H1 (cell line): ENCODE measurements at regions not wholly inside any gene's neighbourhood (a gene's known extent, or its start where the extent isn't known, plus 50 kb on each side); places are given as distances from the start of the nearest gene placed in this dataset.
A peak's percentile ranks its signal among the peaks of the same experiment; 100 is the strongest.

Experiments used
- CTCF ChIA-PET: fragments of 300-600 bp; sonication (Branson Sonifier 250); formaldehyde crosslinking; loops from one replicate; lab custom pipeline; 2021; ENCODE audit not compliant: partially characterized antibody; lab: Charles Lee
- POLR2A ChIA-PET: fragments of 300-600 bp; sonication (Branson Sonifier 250); formaldehyde crosslinking; loops from one replicate; lab custom pipeline; 2021; ENCODE audit warnings: inconsistent platforms; ENCODE audit not compliant: partially characterized antibody; lab: Charles Lee
- DNase-seq, 2 experiments: peaks; one replicate each; pipeline versions ENCODE4 v3.0.0 to v3.0.0-alpha.2; 2010 to 2022; ENCODE audit warnings: low spot score in 2 of 2, low read depth in 1 of 2, mixed read lengths in 1 of 2
- FAIRE-seq: peaks from 2 replicates; lab custom pipeline; 2011; peaks lifted over from hg19 to GRCh38; lab: Jason Lieb, UNC
- H2AFZ ChIP-seq: 2 replicates; pipeline ENCODE4 v1.8.1; 2012; ENCODE audit warnings: low read length, inconsistent platforms
- H2AK5ac ChIP-seq: 2 replicates; pipeline ENCODE4 v1.6.1; 2013; ENCODE audit warnings: low read depth, low read length
- H2BK120ac ChIP-seq: replicated peaks from 2 replicates; pipeline ENCODE3; 2013; ENCODE audit warnings: low read depth, low read length, inconsistent platforms
- H2BK12ac ChIP-seq: 2 replicates; pipeline ENCODE4 v1.6.1; 2013; ENCODE audit warnings: low read depth, low read length
- H2BK15ac ChIP-seq: 2 replicates; pipeline ENCODE4 v1.6.1; 2013; ENCODE audit warnings: low read length
- H2BK20ac ChIP-seq: 2 replicates; pipeline ENCODE4 v1.6.1; 2013; ENCODE audit warnings: low read length
- H2BK5ac ChIP-seq: 2 replicates; pipeline ENCODE4 v1.6.1; 2013; ENCODE audit warnings: low read depth, low read length
- H3K14ac ChIP-seq: 2 replicates; pipeline ENCODE4 v1.6.1; 2013; ENCODE audit warnings: inconsistent platforms; ENCODE audit not compliant: insufficient read length
- H3K18ac ChIP-seq: 2 replicates; pipeline ENCODE4 v1.6.1; 2013; ENCODE audit warnings: low read length; ENCODE audit errors: extremely low read depth
- H3K23ac ChIP-seq: 2 replicates; pipeline ENCODE4 v1.6.1; 2013; ENCODE audit warnings: inconsistent platforms; ENCODE audit not compliant: insufficient read length
- H3K23me2 ChIP-seq: 2 replicates; pipeline ENCODE4 v1.6.1; 2013; ENCODE audit warnings: low read depth, low read length
- H3K27ac ChIP-seq: 2 replicates; pipeline ENCODE4 v1.6.1; 2011; ENCODE audit warnings: low read depth, low read length, inconsistent platforms
- H3K27me3 ChIP-seq, 4 experiments: replicated peaks in 1 of 4; 1 replicate in 1 of 4; 2 replicates in 3 of 4; pipeline versions ENCODE4 v1.6.1 to v1.8.1; 2011 to 2013; ENCODE audit warnings: low read length in 3 of 4, mild to moderate bottlenecking in 3 of 4, inconsistent platforms in 2 of 4, mixed read lengths in 2 of 4, moderate library complexity in 1 of 4; ENCODE audit not compliant: control insufficient read depth in 3 of 4, insufficient read depth in 3 of 4; ENCODE audit errors: extremely low read depth in 1 of 4
- H3K36me3 ChIP-seq, 4 experiments: 2 replicates each; pipeline versions ENCODE4 v1.6.1 to v1.8.1; 2011 to 2013; ENCODE audit warnings: mild to moderate bottlenecking in 4 of 4, low read length in 3 of 4, moderate library complexity in 2 of 4, control low read depth in 1 of 4, inconsistent platforms in 1 of 4; ENCODE audit not compliant: insufficient read depth in 4 of 4, control insufficient read depth in 2 of 4
- H3K4ac ChIP-seq: replicated peaks from 2 replicates; pipeline ENCODE3; 2013; ENCODE audit warnings: low read length, low read depth, mixed read lengths, inconsistent platforms; ENCODE audit not compliant: insufficient read length
- H3K4me1 ChIP-seq, 4 experiments: replicated peaks in 1 of 4; 1 replicate in 1 of 4; 2 replicates in 3 of 4; pipeline versions ENCODE4 v1.6.1 to v1.8.1; 2011 to 2013; ENCODE audit warnings: low read length in 3 of 4, inconsistent platforms in 2 of 4, mixed read lengths in 1 of 4; ENCODE audit not compliant: insufficient read depth in 4 of 4, control insufficient read depth in 3 of 4
- H3K4me2 ChIP-seq, 2 experiments: 2 replicates each; pipeline versions ENCODE4 v1.6.1 to v1.8.1; 2011 to 2013; ENCODE audit warnings: low read depth in 2 of 2, low read length in 2 of 2, control low read depth in 1 of 2, inconsistent platforms in 1 of 2, mild to moderate bottlenecking in 1 of 2; ENCODE audit not compliant: insufficient read depth in 1 of 2
- H3K4me3 ChIP-seq, 4 experiments: fragments of 200-600, 300-600 bp in 1 of 4; sonication (generic), shearing (Covaris generic), sonication (Bioruptor Twin) in 1 of 4; 2 replicates each; pipeline versions ENCODE4 v1.5.1 to v1.8.1; 2011 to 2016; ENCODE audit warnings: low read length in 4 of 4, low read depth in 3 of 4, control low read depth in 2 of 4, inconsistent platforms in 2 of 4, mild to moderate bottlenecking in 2 of 4, mixed read lengths in 1 of 4, moderate library complexity in 1 of 4; ENCODE audit not compliant: insufficient read depth in 2 of 4; ENCODE audit errors: extremely low read depth in 1 of 4
- H3K56ac ChIP-seq: replicated peaks from 2 replicates; pipeline ENCODE3; 2013; ENCODE audit warnings: low read depth, mild to moderate bottlenecking, mixed read lengths, low read length, inconsistent platforms; ENCODE audit not compliant: insufficient read length
- H3K79me1 ChIP-seq: 2 replicates; pipeline ENCODE4 v1.6.1; 2013; ENCODE audit warnings: low read depth, low read length, control low read depth
- H3K79me2 ChIP-seq, 2 experiments: 2 replicates each; pipeline versions ENCODE4 v1.6.1 to v1.8.1; 2012 to 2013; ENCODE audit warnings: low read length in 2 of 2, mild to moderate bottlenecking in 2 of 2, inconsistent platforms in 1 of 2; ENCODE audit not compliant: insufficient read depth in 2 of 2, control insufficient read depth in 1 of 2
- H3K9ac ChIP-seq, 4 experiments: replicated peaks in 1 of 4; 1 replicate in 1 of 4; 2 replicates in 3 of 4; pipeline versions ENCODE4 v1.6.1 to v1.8.1; 2011 to 2013; ENCODE audit warnings: low read depth in 3 of 4, low read length in 3 of 4, control low read depth in 2 of 4, mild to moderate bottlenecking in 2 of 4, moderate library complexity in 2 of 4, inconsistent platforms in 1 of 4; ENCODE audit errors: extremely low read depth in 1 of 4
- H3K9me3 ChIP-seq, 2 experiments: 2 replicates each; pipeline versions ENCODE4 v1.6.1 to v1.8.1; 2012 to 2013; ENCODE audit warnings: mild to moderate bottlenecking in 2 of 2, moderate library complexity in 2 of 2, control low read depth in 1 of 2, inconsistent platforms in 1 of 2, low read depth in 1 of 2, low read length in 1 of 2, mixed read lengths in 1 of 2; ENCODE audit not compliant: insufficient read depth in 2 of 2
- H4K20me1 ChIP-seq, 2 experiments: replicated peaks in 1 of 2; 2 replicates each; pipeline versions ENCODE3 to v1.8.1; 2011 to 2013; ENCODE audit warnings: inconsistent platforms in 2 of 2, low read length in 2 of 2, mild to moderate bottlenecking in 1 of 2; ENCODE audit not compliant: insufficient read depth in 2 of 2, control insufficient read depth in 1 of 2
- H4K5ac ChIP-seq: 2 replicates; pipeline ENCODE4 v1.6.1; 2013; ENCODE audit warnings: low read length, low read depth, mixed read lengths, inconsistent platforms; ENCODE audit not compliant: insufficient read length
- H4K8ac ChIP-seq: 2 replicates; pipeline ENCODE4 v1.8.0; 2013; ENCODE audit warnings: mild to moderate bottlenecking, moderate library complexity, low read length, inconsistent platforms; ENCODE audit not compliant: insufficient read depth; ENCODE audit errors: extremely low read depth
- H4K91ac ChIP-seq: replicated peaks from 2 replicates; pipeline ENCODE3; 2013; ENCODE audit warnings: low read length, mixed read lengths, inconsistent platforms; ENCODE audit not compliant: insufficient read length
- TAF1 ChIP-seq: IDR thresholded peaks from 2 replicates; pipeline ENCODE4 v1.6.1; 2011; ENCODE audit warnings: mild to moderate bottlenecking, low read depth, low read length
- WGBS, 2 experiments: shearing (Covaris generic) in 1 of 2; methylation state at CpG; one replicate each; pipeline versions ENCODE4 v1.1.6 to v1.1.7; 2013 to 2015; ENCODE audit warnings: low lambda C conversion rate in 2 of 2, mixed read lengths in 2 of 2, inconsistent platforms in 1 of 2, low coverage in 1 of 2, missing lambda C conversion rate in 1 of 2; ENCODE audit not compliant: insufficient replicate concordance in 2 of 2, insufficient coverage in 1 of 2, insufficient read length in 1 of 2; ENCODE audit errors: extremely low coverage in 1 of 2, missing lambda C conversion rate in 1 of 2; 5-methylcytosine and 5-hydroxymethylcytosine counted together

DNA sequence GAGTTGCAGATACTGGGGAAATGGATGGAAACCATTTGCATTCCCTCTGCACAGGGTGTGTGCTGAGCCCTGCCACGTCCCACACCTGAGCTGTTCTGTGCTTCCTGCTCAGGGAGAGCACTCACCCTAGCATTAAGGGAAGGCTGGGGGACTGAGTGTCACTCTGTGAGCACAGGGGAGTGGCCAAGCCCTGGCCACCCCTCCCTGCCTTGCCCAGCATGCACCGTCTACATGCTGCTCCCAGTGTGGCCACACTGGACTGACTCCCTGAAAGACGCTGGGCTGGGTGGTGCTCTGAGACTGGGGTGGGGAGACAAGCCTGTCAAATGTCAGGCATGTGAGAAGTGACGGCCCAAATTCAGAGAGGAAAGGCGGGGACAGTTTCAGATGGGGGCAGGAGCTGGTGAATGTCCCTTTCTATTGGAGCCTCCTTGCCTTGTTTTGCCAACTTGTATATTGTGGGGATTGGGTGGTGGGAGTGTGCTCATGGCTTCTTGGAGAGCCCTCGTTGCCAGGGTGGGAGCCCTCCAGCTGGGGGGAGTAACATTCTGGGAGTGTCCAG is 298.4 kb upstream of the HS6ST1 start:
- Histone ChIP-seq H4K5ac (no peak overlapping the region), H3K9ac (no peak overlapping the region), H2AK5ac (no peak overlapping the region), H3K9me3 (peaks cover 8% of the 10 kb centered on the region in 2 experiments; a peak in 3 of 4 replicates), H3K4ac (peak overlapping the region; percentile 21), H2BK20ac (peak overlapping the region; percentile 32; the same call in 1 of the 2 replicates), H3K79me1 (no peaks in the 10 kb centered on the region), H2BK15ac (peak overlapping the region; percentile 92; the same call in 1 of the 2 replicates), H3K27me3 (no peaks in the 10 kb centered on the region), H2AFZ (no peak overlapping the region; the same call in 1 of the 2 replicates), H3K4me3 (no peak overlapping the region), H3K4me2 (no peak overlapping the region), H3K23me2 (no peaks in the 10 kb centered on the region), H3K4me1 (no peaks in the 10 kb centered on the region; a peak in 1 of 7 replicates), H2BK120ac (no peak overlapping the region), H4K20me1 (no peaks in the 10 kb centered on the region), H3K23ac (no peak overlapping the region), H3K36me3 (no peaks in the 10 kb centered on the region), H3K14ac (no peak overlapping the region), H3K79me2 (no peaks in the 10 kb centered on the region), H3K18ac (no peak overlapping the region), H2BK5ac (no peak overlapping the region), H3K56ac (no peak overlapping the region), H2BK12ac (peak overlapping the region; percentile 39; the same call in 1 of the 2 replicates), H4K91ac (no peak overlapping the region), H4K8ac (peak overlapping the region; percentile 82), H3K27ac (no peak overlapping the region)
- FAIRE-seq (no peak), DNase-seq (no peak)
- WGBS, 2 experiments: 94% methylated on average over 6 of the region's 6 CpGs; no CpG with 5 or more reads in 1 of the 2 experiments
- ChIA-PET CTCF (interaction anchor here (1.1 to 2.0 kb wide), 3 partner anchors 10 to 55 kb away, joined by 3 to 7 read pairs (median 5); no protein-coding TSS in a partner anchor), POLR2A (interaction anchor here (2.4 kb wide), 1 partner anchor 10 kb away, joined by 6 read pairs; no protein-coding TSS in a partner anchor)
- TF ChIP-seq TAF1: no peak
